SK-N-MC (cell line): ENCODE measurements at regions not wholly inside any gene's neighbourhood (a gene's known extent, or its start where the extent isn't known, plus 50 kb on each side); places are given as distances from the start of the nearest gene placed in this dataset.
A peak's percentile ranks its signal among the peaks of the same experiment; 100 is the strongest.

Experiments
- DNase-seq: peaks from one replicate; pipeline ENCODE4 v3.0.0-alpha.2; 2011; ENCODE audit warnings: low read depth, low spot score
- H3K27ac ChIP-seq: fragments of 200-600 bp; sonication (generic); 2 replicates; pipeline ENCODE4 v1.5.1; 2016; ENCODE audit warnings: mixed run types
- H3K36me3 ChIP-seq: fragments of 200-600 bp; sonication (generic); 2 replicates; pipeline ENCODE4 v1.6.1; 2017; ENCODE audit warnings: antibody characterized with exemption, low read length, mixed read lengths; ENCODE audit not compliant: insufficient read depth
- H3K4me3 ChIP-seq: fragments of 200-600 bp; sonication (generic); 2 replicates; pipeline ENCODE4 v1.5.1; 2016
- H3K9ac ChIP-seq: fragments of 200-600 bp; sonication (generic); 2 replicates; pipeline ENCODE4 v1.8.0; 2017; ENCODE audit warnings: mixed run types, mixed read lengths; ENCODE audit not compliant: insufficient read length
- H3K9me3 ChIP-seq: fragments of 200-600 bp; sonication (generic); 2 replicates; pipeline ENCODE4 v1.6.1; 2017; ENCODE audit warnings: low read depth, mild to moderate bottlenecking, antibody characterized with exemption, low read length, moderate library complexity, mixed read lengths
- EZH2 ChIP-seq: fragments of 200-600 bp; sonication (generic); IDR thresholded peaks from one replicate; pipeline ENCODE4 v1.6.1; 2017; ENCODE audit warnings: antibody characterized with exemption
- FOXP2 ChIP-seq: optimal IDR thresholded peaks from 2 replicates; pipeline ENCODE3; 2011; ENCODE audit warnings: mild to moderate bottlenecking, moderate library complexity; ENCODE audit not compliant: insufficient read depth; ENCODE audit errors: extremely low read length, control extremely low read depth
- POLR2AphosphoS5 ChIP-seq: IDR thresholded peaks from 2 replicates; pipeline ENCODE4 v1.6.1; 2012; ENCODE audit warnings: mild to moderate bottlenecking, low read depth, low read length, borderline replicate concordance

GRCh38 chr18:70762812-70763211 is 474.0 kb downstream of the SOCS6 start:
- H3K36me3 ChIP-seq, result no peaks in the 10 kb centered on the region
- H3K4me3 ChIP-seq, result no peak overlapping the region
- no peak overlapping the region for H3K27ac ChIP-seq
- no peak for DNase-seq
- H3K9me3 ChIP-seq, result no peaks in the 10 kb centered on the region
- TF ChIP-seq FOXP2, result no peak
- no peak for TF ChIP-seq POLR2AphosphoS5
- no peak for TF ChIP-seq EZH2
- H3K9ac ChIP-seq, result no peak overlapping the region

GRCh38 chr18:70758780-70759179 is 469.9 kb downstream of the SOCS6 start:
- H3K4me3 ChIP-seq, result no peak overlapping the region
- H3K36me3 ChIP-seq, result no peaks in the 10 kb centered on the region
- no peak for DNase-seq
- no peak overlapping the region for H3K9ac ChIP-seq
- TF ChIP-seq FOXP2 (no peak), EZH2 (no peak), POLR2AphosphoS5 (no peak)
- H3K9me3 ChIP-seq, result no peaks in the 10 kb centered on the region
- no peak overlapping the region for H3K27ac ChIP-seq

- Histone ChIP-seq H3K27ac (no peak overlapping the region), H3K4me3 (no peak overlapping the region), H3K9me3 (no peaks in the 10 kb centered on the region), H3K36me3 (no peaks in the 10 kb centered on the region), H3K9ac (no peak overlapping the region)
- no peak for TF ChIP-seq EZH2
- no peak for TF ChIP-seq POLR2AphosphoS5
- TF ChIP-seq FOXP2, result no peak
- DNase-seq, result no peak
These were observed 465.6 kb downstream of the SOCS6 start for GRCh38 chr18:70754486-70754885.

GRCh38 chr18:70732916-70733315 is 444.1 kb downstream of the SOCS6 start:
- Histone ChIP-seq H3K36me3 (no peaks in the 10 kb centered on the region), H3K27ac (no peak overlapping the region), H3K9ac (no peak overlapping the region), H3K4me3 (no peak overlapping the region), H3K9me3 (no peaks in the 10 kb centered on the region)
- TF ChIP-seq FOXP2 (no peak), EZH2 (no peak), POLR2AphosphoS5 (no peak)
- DNase-seq, result no peak

- Histone ChIP-seq H3K36me3 (no peaks in the 10 kb centered on the region), H3K4me3 (no peak overlapping the region), H3K27ac (no peak overlapping the region), H3K9ac (no peak overlapping the region), H3K9me3 (no peaks in the 10 kb centered on the region)
- no peak for TF ChIP-seq FOXP2
- no peak for TF ChIP-seq POLR2AphosphoS5
- TF ChIP-seq EZH2, result no peak
- DNase-seq, result no peak
These were observed 443.3 kb downstream of the SOCS6 start for GRCh38 chr18:70732188-70732587.

GRCh38 chr18:70720607-70721006 is 431.8 kb downstream of the SOCS6 start:
- Histone ChIP-seq H3K4me3 (no peak overlapping the region), H3K27ac (no peak overlapping the region), H3K9me3 (no peaks in the 10 kb centered on the region), H3K9ac (no peak overlapping the region), H3K36me3 (no peaks in the 10 kb centered on the region)
- TF ChIP-seq POLR2AphosphoS5 (no peak), FOXP2 (no peak), EZH2 (no peak)
- DNase-seq, result no peak

GRCh38 chr18:70709720-70710119 is 420.9 kb downstream of the SOCS6 start:
- H3K4me3 ChIP-seq, result no peak overlapping the region
- no peak for TF ChIP-seq POLR2AphosphoS5
- TF ChIP-seq FOXP2, result no peak
- TF ChIP-seq EZH2, result no peak
- no peak overlapping the region for H3K27ac ChIP-seq
- no peaks in the 10 kb centered on the region for H3K36me3 ChIP-seq
- no peaks in the 10 kb centered on the region for H3K9me3 ChIP-seq
- H3K9ac ChIP-seq, result no peak overlapping the region
- no peak for DNase-seq

- Histone ChIP-seq H3K27ac (no peak overlapping the region), H3K4me3 (no peak overlapping the region), H3K9ac (no peak overlapping the region), H3K36me3 (no peaks in the 10 kb centered on the region), H3K9me3 (no peaks in the 10 kb centered on the region)
- no peak for TF ChIP-seq FOXP2
- TF ChIP-seq EZH2, result no peak
- TF ChIP-seq POLR2AphosphoS5, result no peak
- no peak for DNase-seq
These were observed 420.3 kb downstream of the SOCS6 start for GRCh38 chr18:70709144-70709543.

- Histone ChIP-seq H3K9ac (no peak overlapping the region), H3K27ac (no peak overlapping the region), H3K4me3 (no peak overlapping the region), H3K9me3 (no peaks in the 10 kb centered on the region), H3K36me3 (no peaks in the 10 kb centered on the region)
- DNase-seq, result peak; percentile 53
- TF ChIP-seq FOXP2 (no peak), EZH2 (no peak), POLR2AphosphoS5 (no peak)
These were observed 417.1 kb downstream of the SOCS6 start for GRCh38 chr18:70705831-70706416.
